ENCODE measurements at regions not wholly inside any gene's neighbourhood (a gene's known extent, or its start where the extent isn't known, plus 50 kb on each side); places are given as distances from the start of the nearest gene placed in this dataset.
"Not testable (repeated sequence)": the region's sequence is repeated elsewhere in the genome, so short reads cannot be mapped to it uniquely, and the experiment has no call there.

DNA sequence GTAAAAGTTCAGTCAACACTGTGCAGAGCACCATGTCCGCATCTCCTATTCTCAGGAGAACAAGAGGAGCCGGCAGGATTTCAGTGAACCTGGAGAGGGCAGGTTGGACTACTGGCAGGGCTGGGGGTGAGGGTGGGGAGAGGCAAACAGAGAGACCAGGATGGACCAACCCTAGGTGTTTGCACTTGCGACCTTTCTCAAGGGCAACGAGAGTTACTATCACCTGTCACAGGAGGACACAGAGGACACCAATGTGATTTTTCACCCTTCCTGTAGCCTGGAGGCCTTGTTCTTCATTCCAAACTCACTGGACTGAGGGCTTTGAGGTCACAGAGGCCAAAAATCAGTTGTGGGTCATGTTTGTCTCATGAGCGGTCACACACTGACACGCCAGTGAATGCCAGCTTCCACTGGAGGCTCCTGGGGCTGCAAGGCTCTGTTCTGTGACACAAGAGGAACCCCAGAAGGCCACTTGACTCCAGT, 89.5 kb downstream of the CPN2 start:
- no peaks in the 10 kb centered on the region for H3K27me3 ChIP-seq
- H3K27ac Mint-ChIP-seq = no peak overlapping the region

DNA sequence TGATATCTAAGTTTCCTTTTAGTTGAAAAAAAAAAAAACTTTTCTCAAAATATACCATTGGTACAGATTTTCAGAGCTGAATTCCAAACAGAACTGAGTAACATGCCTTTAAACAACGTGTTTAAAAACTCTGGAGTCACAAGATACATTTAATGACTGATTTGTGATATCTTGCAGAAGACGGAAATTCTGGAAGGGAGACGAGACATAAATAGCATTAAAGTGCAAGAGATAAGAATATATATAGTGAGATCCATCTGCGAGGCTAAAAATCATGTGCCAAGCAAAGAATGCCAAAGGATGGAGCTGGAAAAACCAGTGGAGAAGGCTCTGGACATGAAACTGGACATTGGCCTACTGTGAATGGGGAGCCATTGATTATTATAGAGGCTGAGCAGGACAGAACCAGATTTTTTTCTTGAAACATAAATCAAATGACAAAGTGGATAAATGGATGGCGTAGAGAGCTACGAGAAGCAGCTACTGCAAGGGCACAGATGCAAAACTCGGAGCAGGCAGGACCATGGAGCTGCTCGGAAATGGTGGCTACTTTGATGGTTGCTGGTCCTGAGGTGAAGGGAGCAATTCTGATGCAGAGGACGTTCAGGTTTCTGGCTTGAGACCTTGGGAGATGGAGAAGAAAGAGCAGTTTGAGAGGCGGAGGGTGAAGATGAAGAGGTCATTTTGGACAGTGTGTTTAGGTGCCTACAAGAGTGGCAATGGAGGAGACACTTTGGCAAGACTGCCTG, 88.8 kb downstream of the CPN2 start:
- H3K4me2 ChIP-seq = no peak overlapping the region
- H3F3A ChIP-seq (ENCODE audit: low read depth) = peaks cover 10% of the 10 kb centered on the region
- peaks cover 30% of the 10 kb centered on the region for H3K4me1 ChIP-seq
- peaks cover 6% of the 10 kb centered on the region for H3K9me3 ChIP-seq (ENCODE audit: low read depth)
- H3K4me3 Mint-ChIP-seq = no peak overlapping the region
- no peak for DNase-seq (ENCODE audit: low spot score)
- H2AFZ ChIP-seq (replicated peaks) = no peak overlapping the region
- no peaks in the 10 kb centered on the region for H3K79me2 ChIP-seq (ENCODE audit: low read depth)
- H3K27me3 Mint-ChIP-seq (ENCODE audit: insufficient read depth, low read depth) = peaks cover 25% of the 10 kb centered on the region
- H4K20me1 ChIP-seq (ENCODE audit: low read depth) = no peaks in the 10 kb centered on the region
- no peak overlapping the region for H3K27ac Mint-ChIP-seq
- H3K9me3 Mint-ChIP-seq = peaks cover 8% of the 10 kb centered on the region
- no peak overlapping the region for H3K27ac ChIP-seq
- no peak overlapping the region for H3K9ac ChIP-seq
- H3K27me3 ChIP-seq = no peaks in the 10 kb centered on the region
- H3K4me3 ChIP-seq = no peak overlapping the region
- H3K36me3 Mint-ChIP-seq = no peaks in the 10 kb centered on the region
- TF ChIP-seq, protein P1, sequence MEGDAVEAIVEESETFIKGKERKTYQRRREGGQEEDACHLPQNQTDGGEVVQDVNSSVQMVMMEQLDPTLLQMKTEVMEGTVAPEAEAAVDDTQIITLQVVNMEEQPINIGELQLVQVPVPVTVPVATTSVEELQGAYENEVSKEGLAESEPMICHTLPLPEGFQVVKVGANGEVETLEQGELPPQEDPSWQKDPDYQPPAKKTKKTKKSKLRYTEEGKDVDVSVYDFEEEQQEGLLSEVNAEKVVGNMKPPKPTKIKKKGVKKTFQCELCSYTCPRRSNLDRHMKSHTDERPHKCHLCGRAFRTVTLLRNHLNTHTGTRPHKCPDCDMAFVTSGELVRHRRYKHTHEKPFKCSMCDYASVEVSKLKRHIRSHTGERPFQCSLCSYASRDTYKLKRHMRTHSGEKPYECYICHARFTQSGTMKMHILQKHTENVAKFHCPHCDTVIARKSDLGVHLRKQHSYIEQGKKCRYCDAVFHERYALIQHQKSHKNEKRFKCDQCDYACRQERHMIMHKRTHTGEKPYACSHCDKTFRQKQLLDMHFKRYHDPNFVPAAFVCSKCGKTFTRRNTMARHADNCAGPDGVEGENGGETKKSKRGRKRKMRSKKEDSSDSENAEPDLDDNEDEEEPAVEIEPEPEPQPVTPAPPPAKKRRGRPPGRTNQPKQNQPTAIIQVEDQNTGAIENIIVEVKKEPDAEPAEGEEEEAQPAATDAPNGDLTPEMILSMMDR (IDR thresholded peaks at IDR 0.05) = no peak
- TF ChIP-seq EZH2phosphoT487 (IDR thresholded peaks at IDR 0.05) (no peak), EZH2 (IDR thresholded peaks at IDR 0.05) (no peak)
- H3K4me1 Mint-ChIP-seq = peaks cover 41% of the 10 kb centered on the region
- no peaks in the 10 kb centered on the region for H3K36me3 ChIP-seq

More for the DNA sequence above, 89.5 kb downstream of the CPN2 start:
- peaks cover 7% of the 10 kb centered on the region for H3F3A ChIP-seq (ENCODE audit: low read depth)
- H3K9me3 ChIP-seq (ENCODE audit: low read depth) = peaks cover 6% of the 10 kb centered on the region
- H3K79me2 ChIP-seq (ENCODE audit: low read depth) = no peaks in the 10 kb centered on the region
- H4K20me1 ChIP-seq (ENCODE audit: low read depth) = no peaks in the 10 kb centered on the region
- Mint-ChIP-seq H3K4me1 (peaks cover 36% of the 10 kb centered on the region), H3K36me3 (no peaks in the 10 kb centered on the region), H3K9me3 (peaks cover 8% of the 10 kb centered on the region), H3K27me3 (ENCODE audit: insufficient read depth, low read depth) (peaks cover 25% of the 10 kb centered on the region), H3K4me3 (no peak overlapping the region)
- H2AFZ ChIP-seq (replicated peaks) = no peak overlapping the region
- peaks cover 24% of the 10 kb centered on the region for H3K4me1 ChIP-seq
- no peak overlapping the region for H3K4me2 ChIP-seq
- no peaks in the 10 kb centered on the region for H3K36me3 ChIP-seq
- H3K27ac ChIP-seq = no peak overlapping the region
- no peak for DNase-seq (ENCODE audit: low spot score)
- no peak overlapping the region for H3K9ac ChIP-seq
- no peak overlapping the region for H3K4me3 ChIP-seq
- TF ChIP-seq, protein P1 (IDR thresholded peaks at IDR 0.05) = no peak
- TF ChIP-seq EZH2 (IDR thresholded peaks at IDR 0.05) = no peak
- no peak for TF ChIP-seq EZH2phosphoT487 (IDR thresholded peaks at IDR 0.05)

DNA sequence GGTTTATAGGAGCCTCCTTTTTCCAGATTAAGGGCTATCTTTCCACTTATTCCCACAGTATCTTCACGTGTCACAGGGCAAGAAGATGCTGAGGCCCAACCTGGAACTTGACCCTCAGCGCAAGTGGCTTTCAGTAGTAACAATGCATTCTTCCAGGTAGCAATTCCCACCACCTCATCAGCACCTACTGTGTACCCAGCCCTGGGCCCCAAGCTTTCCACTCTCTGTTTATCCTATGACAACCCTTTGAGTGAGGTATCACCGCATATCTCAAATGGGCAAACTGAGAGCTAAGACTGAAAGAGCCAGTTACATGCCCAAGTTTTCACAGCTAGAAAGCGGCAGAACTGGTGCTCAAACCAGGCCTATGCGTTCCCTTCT, 88.2 kb downstream of the CPN2 start:
- peaks cover 6% of the 10 kb centered on the region for H3K9me3 ChIP-seq (ENCODE audit: low read depth)
- no peak for DNase-seq (ENCODE audit: low spot score)
- H3K27ac ChIP-seq = no peak overlapping the region
- no peak overlapping the region for H2AFZ ChIP-seq (replicated peaks)
- H3K27ac Mint-ChIP-seq = no peak overlapping the region
- no peaks in the 10 kb centered on the region for H3K27me3 ChIP-seq
- H3K4me3 ChIP-seq = no peak overlapping the region
- no peaks in the 10 kb centered on the region for H3K36me3 ChIP-seq
- no peak for TF ChIP-seq EZH2 (IDR thresholded peaks at IDR 0.05)
- TF ChIP-seq, protein P1 (IDR thresholded peaks at IDR 0.05) = no peak
- no peak for TF ChIP-seq EZH2phosphoT487 (IDR thresholded peaks at IDR 0.05)
- H3K4me2 ChIP-seq = no peak overlapping the region
- no peaks in the 10 kb centered on the region for H4K20me1 ChIP-seq (ENCODE audit: low read depth)
- no peak overlapping the region for H3K9ac ChIP-seq
- H3F3A ChIP-seq (ENCODE audit: low read depth) = peaks cover 10% of the 10 kb centered on the region
- H3K36me3 Mint-ChIP-seq = no peaks in the 10 kb centered on the region
- peaks cover 33% of the 10 kb centered on the region for H3K4me1 ChIP-seq
- H3K4me3 Mint-ChIP-seq = no peak overlapping the region
- peaks cover 5% of the 10 kb centered on the region for H3K9me3 Mint-ChIP-seq
- H3K27me3 Mint-ChIP-seq (ENCODE audit: insufficient read depth, low read depth) = peaks cover 25% of the 10 kb centered on the region
- H3K79me2 ChIP-seq (ENCODE audit: low read depth) = no peaks in the 10 kb centered on the region
- H3K4me1 Mint-ChIP-seq = peaks cover 45% of the 10 kb centered on the region

DNA sequence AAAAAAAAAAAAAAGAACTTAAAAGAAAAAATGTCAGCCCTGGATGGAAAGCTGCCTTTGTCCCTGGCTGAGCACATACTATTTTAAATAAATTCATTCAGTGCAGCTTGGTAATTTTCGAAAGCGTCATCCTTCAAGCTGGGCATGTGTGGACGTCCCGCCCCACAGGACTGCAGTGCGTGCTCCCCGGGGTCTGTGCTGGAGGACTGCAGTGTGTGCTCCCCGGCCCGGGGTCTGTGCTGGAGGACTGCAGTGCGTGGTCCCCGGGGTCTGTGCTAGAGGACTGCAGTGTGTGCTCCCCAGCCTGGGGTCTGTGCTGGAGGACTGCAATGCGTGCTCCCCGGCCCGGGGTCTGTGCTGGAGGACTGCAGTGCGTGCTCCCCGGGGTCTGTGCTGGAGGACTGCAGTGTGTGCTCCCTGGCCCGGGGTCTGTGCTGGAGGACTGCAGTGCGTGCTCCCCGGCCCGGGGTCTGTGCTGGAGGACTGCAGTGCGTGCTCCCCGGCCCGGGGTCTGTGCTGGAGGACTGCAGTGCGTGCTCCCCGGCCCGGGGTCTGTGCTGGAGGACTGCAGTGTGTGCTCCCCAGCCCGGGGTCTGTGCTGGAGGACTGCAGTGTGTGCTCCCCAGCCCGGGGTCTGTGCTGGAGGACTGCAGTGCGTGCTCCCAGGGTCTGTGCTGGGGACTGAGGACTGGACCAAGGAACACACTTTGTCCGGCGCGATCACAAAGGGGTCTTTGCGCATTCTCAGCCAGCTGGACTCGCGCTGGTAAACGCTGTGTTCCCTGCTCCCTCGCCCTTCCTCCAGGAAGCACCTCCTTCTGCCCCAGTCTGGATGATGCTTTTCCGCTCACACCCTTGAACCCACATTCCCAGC, 86.3 kb downstream of the CPN2 start:
- H3K27ac ChIP-seq, H3K9ac ChIP-seq: not testable (repeated sequence)
- peak overlapping the region; percentile 82 for H3K27ac Mint-ChIP-seq

More for the DNA sequence above, 86.3 kb downstream of the CPN2 start:
- not testable (repeated sequence) for DNase-seq (ENCODE audit: low spot score); H3K9me3 Mint-ChIP-seq; H3K4me2 ChIP-seq; H3K9me3 ChIP-seq (ENCODE audit: low read depth); H3K27me3 ChIP-seq; H3K79me2 ChIP-seq (ENCODE audit: low read depth); H2AFZ ChIP-seq (replicated peaks); H3K36me3 Mint-ChIP-seq; H3K36me3 ChIP-seq; H3K4me3 ChIP-seq; H4K20me1 ChIP-seq (ENCODE audit: low read depth); H3K4me3 Mint-ChIP-seq
- H3K4me1 Mint-ChIP-seq = peaks cover 53% of the 10 kb centered on the region
- Histone ChIP-seq H3K4me1 (peaks cover 38% of the 10 kb centered on the region), H3F3A (ENCODE audit: low read depth) (peaks cover 11% of the 10 kb centered on the region)
- peaks cover 30% of the 10 kb centered on the region for H3K27me3 Mint-ChIP-seq (ENCODE audit: insufficient read depth, low read depth)

Measured in neural progenitor cell (in vitro differentiated cells).